Activated B cell treated with CpG ODN at 0.5 μM for 24 hours (primary cell): ENCODE measurements at regions not wholly inside any gene's neighbourhood (a gene's known extent, or its start where the extent isn't known, plus 50 kb on each side); places are given as distances from the start of the nearest gene placed in this dataset.

ENCODE experiments used
- ATAC-seq: fragments of 200-7000 bp; cut with Tn5 transposase; one replicate; pipeline ENCODE4 v1.10.0; 2021; ENCODE audit warnings: low read depth, mild to moderate bottlenecking, moderate library complexity
- CTCF ChIA-PET: fragments of 350-600 bp; sonication (Branson Sonifier 250); formaldehyde crosslinking; loops from one replicate; lab custom pipeline; 2021; ENCODE audit warnings: antibody characterized with exemption; lab: Charles Lee
- POLR2A ChIA-PET: fragments of 350-600 bp; sonication (Branson Sonifier 250); formaldehyde crosslinking; loops from one replicate; lab custom pipeline; 2021; ENCODE audit warnings: antibody characterized with exemption; lab: Charles Lee
- DNase-seq: peaks from one replicate; pipeline ENCODE4 v3.0.0; 2022
- H3K27ac Mint-ChIP-seq: one replicate; pipeline ENCODE4 v1.8.0; 2020; ENCODE audit warnings: mixed read lengths
- H3K27me3 Mint-ChIP-seq: one replicate; pipeline ENCODE4 v1.8.0; 2021; ENCODE audit warnings: mixed read lengths
- H3K36me3 Mint-ChIP-seq: one replicate; pipeline ENCODE4 v1.8.0; 2021; ENCODE audit warnings: low read depth, mixed read lengths
- H3K4me1 Mint-ChIP-seq: one replicate; pipeline ENCODE4 v1.8.0; 2021; ENCODE audit warnings: mixed read lengths
- H3K4me3 Mint-ChIP-seq: one replicate; pipeline ENCODE4 v1.8.0; 2020; ENCODE audit warnings: mild to moderate bottlenecking, mixed read lengths
- H3K9me3 Mint-ChIP-seq: one replicate; pipeline ENCODE4 v1.8.0; 2020; ENCODE audit warnings: mixed read lengths
- intact Hi-C: fragments of 100-400 bp; cut with micrococcal nuclease; formaldehyde crosslinking; loops from one replicate; pipeline ENCODE4 v1.15.1; 2024
- TF ChIP-seq, protein P1 (sequence below): fragments of 200-600 bp; IDR thresholded peaks from one replicate; pipeline ENCODE4 v1.8.0; 2022; ENCODE audit warnings: antibody characterized with exemption, mild to moderate bottlenecking

DNA sequence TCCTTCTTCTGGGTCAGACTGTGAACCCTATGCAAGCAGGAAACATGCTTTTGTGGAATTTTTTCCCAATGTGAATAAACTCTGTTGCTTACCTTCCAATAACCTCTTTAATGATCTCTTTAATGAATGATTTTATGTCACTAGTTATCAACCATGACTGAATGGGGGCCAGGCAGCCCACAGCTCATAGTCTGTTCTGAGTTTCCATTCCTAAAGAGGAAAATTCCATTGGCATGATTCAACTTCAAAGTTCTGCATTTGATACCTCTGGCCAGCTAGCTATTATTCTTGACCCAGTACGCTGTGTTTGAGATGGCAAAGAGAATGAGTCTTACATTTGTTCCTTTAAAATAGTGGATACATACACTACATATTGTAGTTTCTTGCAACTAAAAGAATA, 867.8 kb upstream of the CELF2 start:
- no peak overlapping the region for H3K27ac Mint-ChIP-seq
- POLR2A ChIA-PET: no interaction called here
- no peak overlapping the region for H3K4me3 Mint-ChIP-seq
- CTCF ChIA-PET: no interaction called here
- no peaks in the 10 kb centered on the region for H3K4me1 Mint-ChIP-seq
- DNase-seq (no peak), ATAC-seq (no peak)
- no peaks in the 10 kb centered on the region for H3K9me3 Mint-ChIP-seq
- intact Hi-C loops: no loop called here
- TF ChIP-seq, protein P1, sequence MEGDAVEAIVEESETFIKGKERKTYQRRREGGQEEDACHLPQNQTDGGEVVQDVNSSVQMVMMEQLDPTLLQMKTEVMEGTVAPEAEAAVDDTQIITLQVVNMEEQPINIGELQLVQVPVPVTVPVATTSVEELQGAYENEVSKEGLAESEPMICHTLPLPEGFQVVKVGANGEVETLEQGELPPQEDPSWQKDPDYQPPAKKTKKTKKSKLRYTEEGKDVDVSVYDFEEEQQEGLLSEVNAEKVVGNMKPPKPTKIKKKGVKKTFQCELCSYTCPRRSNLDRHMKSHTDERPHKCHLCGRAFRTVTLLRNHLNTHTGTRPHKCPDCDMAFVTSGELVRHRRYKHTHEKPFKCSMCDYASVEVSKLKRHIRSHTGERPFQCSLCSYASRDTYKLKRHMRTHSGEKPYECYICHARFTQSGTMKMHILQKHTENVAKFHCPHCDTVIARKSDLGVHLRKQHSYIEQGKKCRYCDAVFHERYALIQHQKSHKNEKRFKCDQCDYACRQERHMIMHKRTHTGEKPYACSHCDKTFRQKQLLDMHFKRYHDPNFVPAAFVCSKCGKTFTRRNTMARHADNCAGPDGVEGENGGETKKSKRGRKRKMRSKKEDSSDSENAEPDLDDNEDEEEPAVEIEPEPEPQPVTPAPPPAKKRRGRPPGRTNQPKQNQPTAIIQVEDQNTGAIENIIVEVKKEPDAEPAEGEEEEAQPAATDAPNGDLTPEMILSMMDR: no peak
- no peaks in the 10 kb centered on the region for H3K27me3 Mint-ChIP-seq
- no peaks in the 10 kb centered on the region for H3K36me3 Mint-ChIP-seq

DNA sequence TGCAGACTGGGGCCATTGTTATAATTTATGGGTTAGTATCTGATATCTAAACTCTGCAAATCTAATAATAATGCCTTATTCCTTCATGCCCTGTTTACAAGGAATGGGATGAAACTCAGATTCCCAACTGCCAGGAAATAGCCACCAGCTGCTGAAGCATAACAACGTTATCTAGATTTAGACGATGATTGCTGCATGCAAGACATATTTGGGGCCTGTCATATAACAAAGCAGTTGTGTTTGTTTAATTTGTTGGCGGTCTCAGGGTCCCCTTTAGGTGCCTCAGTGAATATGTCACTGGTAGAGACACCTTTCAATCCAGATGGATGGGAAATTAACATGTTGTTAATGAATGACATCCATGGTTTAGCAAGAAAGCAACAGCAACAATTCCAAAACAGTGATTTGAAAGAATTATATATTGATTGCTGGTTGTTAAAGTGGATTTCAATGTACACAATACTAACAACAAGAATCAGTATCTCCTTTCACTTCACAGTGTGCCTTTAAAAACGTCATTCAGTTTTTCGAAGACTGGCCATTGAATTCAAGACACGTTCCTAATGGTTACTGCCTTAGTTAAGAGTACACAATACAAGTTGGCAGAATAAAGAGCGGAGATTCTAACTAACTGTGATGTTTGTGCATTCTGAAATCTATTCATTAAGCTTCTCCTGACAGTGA, 860.6 kb upstream of the CELF2 start:
- TF ChIP-seq, protein P1: no peak
- Mint-ChIP-seq H3K27me3 (no peaks in the 10 kb centered on the region), H3K9me3 (no peaks in the 10 kb centered on the region), H3K4me3 (no peak overlapping the region), H3K4me1 (no peaks in the 10 kb centered on the region), H3K36me3 (no peaks in the 10 kb centered on the region), H3K27ac (no peak overlapping the region)
- ChIA-PET CTCF (no interaction called here), POLR2A (no interaction called here)
- DNase-seq: no peak
- intact Hi-C loops: no loop called here
- no peak for ATAC-seq

DNA sequence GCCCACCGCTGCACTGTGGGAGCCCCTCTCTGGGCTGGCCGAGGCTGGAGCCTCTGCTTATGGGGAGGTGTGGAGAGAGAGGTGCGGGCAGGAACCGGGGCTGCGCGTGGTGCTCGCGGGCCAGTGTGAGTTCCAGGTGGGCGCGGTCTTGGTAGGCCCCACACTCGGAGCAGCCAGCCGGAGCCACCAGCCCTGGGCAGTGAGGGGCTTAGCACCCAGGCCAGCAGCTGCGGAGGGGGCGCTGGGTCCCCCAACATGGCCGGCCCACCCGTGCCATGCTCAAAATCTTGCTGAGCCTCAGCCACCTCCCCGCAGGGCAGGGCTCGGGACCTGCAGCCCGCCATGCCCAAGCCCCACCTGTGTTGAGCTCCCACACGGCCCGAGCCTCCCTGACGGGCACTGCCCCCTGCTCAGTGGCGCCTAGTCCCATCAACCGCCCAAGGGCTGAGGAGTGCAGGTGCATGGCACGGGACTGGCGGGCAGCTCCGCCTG, 856.8 kb upstream of the CELF2 start:
- Mint-ChIP-seq H3K9me3 (peaks cover 4% of the 10 kb centered on the region), H3K27ac (no peak overlapping the region), H3K27me3 (no peaks in the 10 kb centered on the region), H3K36me3 (no peaks in the 10 kb centered on the region), H3K4me3 (no peak overlapping the region), H3K4me1 (no peaks in the 10 kb centered on the region)
- TF ChIP-seq, protein P1: no peak
- ChIA-PET POLR2A (no interaction called here), CTCF (no interaction called here)
- no peak for ATAC-seq
- intact Hi-C loops: no loop called here
- DNase-seq: no peak

DNA sequence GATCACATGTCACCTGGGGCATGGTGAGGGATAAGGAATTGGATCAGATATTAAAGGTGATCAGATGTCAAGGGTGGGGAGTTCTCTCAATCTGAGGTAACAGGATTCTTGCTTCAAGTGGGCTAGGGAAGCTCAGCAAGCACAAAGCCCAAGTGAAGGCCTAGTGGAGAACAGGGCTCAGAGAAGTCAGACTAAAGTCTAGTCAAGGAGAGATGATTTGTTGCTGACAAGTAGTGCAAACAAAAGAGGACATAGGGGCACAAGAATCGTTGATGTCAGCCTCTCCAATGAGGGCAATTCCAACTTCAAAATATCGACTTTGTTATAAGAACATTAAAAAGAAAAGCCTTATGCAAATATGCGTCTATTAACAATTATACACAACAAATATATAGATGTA, 852.8 kb upstream of the CELF2 start:
- DNase-seq (no peak), ATAC-seq (no peak)
- intact Hi-C loops: no loop called here
- POLR2A ChIA-PET: no interaction called here
- Mint-ChIP-seq H3K9me3 (peaks cover 4% of the 10 kb centered on the region), H3K4me3 (no peak overlapping the region), H3K27ac (no peak overlapping the region), H3K27me3 (no peaks in the 10 kb centered on the region), H3K36me3 (no peaks in the 10 kb centered on the region), H3K4me1 (no peaks in the 10 kb centered on the region)
- CTCF ChIA-PET: no interaction called here
- TF ChIP-seq, protein P1: no peak

DNA sequence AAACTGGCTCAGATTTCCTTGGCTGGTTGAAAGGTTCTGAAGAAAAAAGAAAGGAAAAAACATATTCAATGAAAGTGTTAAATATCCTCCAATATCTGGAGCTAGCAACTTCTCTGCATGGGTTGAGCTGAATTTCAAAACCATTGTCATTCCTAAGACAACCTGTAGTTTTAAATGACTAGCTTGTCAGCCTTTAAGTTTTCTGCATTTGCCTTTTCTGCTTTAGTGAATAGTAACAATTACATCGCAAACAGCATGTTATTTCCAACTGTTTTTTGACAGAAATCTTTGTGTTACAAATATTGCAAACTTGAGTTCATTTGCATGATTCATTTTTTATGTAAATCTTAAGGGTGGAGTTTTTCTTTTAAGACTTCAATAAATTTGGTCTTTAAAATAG, 852.3 kb upstream of the CELF2 start:
- Mint-ChIP-seq H3K36me3 (no peaks in the 10 kb centered on the region), H3K4me1 (no peaks in the 10 kb centered on the region), H3K4me3 (no peak overlapping the region), H3K27ac (no peak overlapping the region), H3K27me3 (no peaks in the 10 kb centered on the region), H3K9me3 (peaks cover 4% of the 10 kb centered on the region)
- CTCF ChIA-PET: no interaction called here
- DNase-seq (no peak), ATAC-seq (no peak)
- TF ChIP-seq, protein P1: no peak
- POLR2A ChIA-PET: no interaction called here
- intact Hi-C loops: no loop called here
